Astrocyte of the cerebellum (primary cell): ENCODE measurements at regions not wholly inside any gene's neighbourhood (a gene's known extent, or its start where the extent isn't known, plus 50 kb on each side); places are given as distances from the start of the nearest gene placed in this dataset.

Experiments
- DNase-seq: peaks from one replicate; pipeline ENCODE4 v3.0.0-alpha.2; 2011; ENCODE audit warnings: low read depth
- H3K4me3 ChIP-seq: 2 replicates; pipeline ENCODE4 v1.5.1; 2011; ENCODE audit warnings: mild to moderate bottlenecking, low read depth, low read length, moderate library complexity
- in situ Hi-C: cut with HindIII; loops from 2 replicates; pipeline ENCODE4 v1.10.0; 2017; ENCODE audit warnings: low sequenced_read_pairs
- TF ChIP-seq, protein P1 (sequence below): IDR thresholded peaks from 2 replicates; pipeline ENCODE4 v1.5.1; 2012; ENCODE audit warnings: low read length, low read depth, moderate library complexity, mild to moderate bottlenecking; ENCODE audit errors: missing control alignments

DNA sequence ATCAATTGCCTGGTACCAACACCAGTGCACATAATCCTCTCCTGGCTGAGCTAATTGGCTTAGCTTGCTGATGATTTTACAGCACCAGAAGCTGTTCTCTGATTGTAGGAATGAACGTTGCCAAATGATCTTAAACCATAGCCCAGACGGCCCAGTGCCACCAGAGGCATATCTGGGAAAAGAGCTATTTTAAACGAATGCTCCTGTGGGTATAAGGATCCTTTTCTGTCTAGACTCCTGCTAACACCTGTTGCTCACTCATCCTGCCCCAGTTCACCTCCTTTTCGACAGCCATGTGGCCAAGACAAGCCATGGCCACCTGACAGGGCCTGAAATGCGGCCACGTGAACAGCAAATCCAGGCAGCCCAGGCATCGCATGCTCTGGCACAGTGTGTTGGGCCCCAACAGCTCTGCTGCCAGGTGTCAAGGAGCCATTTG lies 289.9 kb upstream of the SLC30A5 start:
- TF ChIP-seq, protein P1, sequence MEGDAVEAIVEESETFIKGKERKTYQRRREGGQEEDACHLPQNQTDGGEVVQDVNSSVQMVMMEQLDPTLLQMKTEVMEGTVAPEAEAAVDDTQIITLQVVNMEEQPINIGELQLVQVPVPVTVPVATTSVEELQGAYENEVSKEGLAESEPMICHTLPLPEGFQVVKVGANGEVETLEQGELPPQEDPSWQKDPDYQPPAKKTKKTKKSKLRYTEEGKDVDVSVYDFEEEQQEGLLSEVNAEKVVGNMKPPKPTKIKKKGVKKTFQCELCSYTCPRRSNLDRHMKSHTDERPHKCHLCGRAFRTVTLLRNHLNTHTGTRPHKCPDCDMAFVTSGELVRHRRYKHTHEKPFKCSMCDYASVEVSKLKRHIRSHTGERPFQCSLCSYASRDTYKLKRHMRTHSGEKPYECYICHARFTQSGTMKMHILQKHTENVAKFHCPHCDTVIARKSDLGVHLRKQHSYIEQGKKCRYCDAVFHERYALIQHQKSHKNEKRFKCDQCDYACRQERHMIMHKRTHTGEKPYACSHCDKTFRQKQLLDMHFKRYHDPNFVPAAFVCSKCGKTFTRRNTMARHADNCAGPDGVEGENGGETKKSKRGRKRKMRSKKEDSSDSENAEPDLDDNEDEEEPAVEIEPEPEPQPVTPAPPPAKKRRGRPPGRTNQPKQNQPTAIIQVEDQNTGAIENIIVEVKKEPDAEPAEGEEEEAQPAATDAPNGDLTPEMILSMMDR, result no peak
- in situ Hi-C loops, result no loop called here
- DNase-seq, result no peak
- no peak overlapping the region for H3K4me3 ChIP-seq

DNA sequence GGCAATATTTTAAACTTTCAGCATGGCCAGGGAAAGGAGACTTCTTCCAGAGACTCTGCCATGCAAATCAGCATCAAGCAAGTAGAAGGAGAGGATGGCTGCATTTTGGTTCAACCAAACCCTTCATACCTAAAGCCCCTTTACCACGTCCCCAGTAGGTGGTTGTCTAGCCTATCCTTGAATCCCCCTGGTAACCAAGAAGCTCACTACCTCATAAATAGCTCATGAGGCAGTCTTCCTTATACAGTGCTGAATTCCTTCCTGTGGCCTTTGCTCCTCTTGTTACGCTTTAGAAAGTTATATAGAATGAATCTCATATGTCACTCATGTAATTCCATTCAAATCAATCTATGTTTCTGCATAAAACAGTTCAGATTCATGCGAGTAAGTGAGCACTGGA lies 289.5 kb upstream of the SLC30A5 start:
- in situ Hi-C loops, result no loop called here
- TF ChIP-seq, protein P1, result no peak
- H3K4me3 ChIP-seq, result no peak overlapping the region
- DNase-seq, result no peak

DNA sequence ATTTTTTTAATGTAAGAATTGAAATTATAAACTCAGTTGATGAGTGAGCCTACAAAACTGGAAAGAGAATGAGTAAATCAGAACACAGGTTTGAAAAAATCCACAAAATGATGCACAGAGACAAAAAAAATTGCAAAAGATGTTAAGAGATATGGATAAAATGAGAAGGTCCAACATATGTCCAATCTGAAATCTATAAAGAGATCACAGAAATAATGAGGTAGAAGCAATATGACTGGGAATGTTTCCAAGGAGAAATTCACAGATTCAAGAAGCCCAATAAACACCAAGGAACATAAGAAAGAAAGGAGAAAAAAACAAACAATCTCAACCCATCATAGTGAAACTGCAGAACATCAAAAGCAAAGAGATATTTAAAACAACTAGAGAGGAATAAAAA lies 288.4 kb upstream of the SLC30A5 start:
- in situ Hi-C loops, result no loop called here
- no peak for DNase-seq
- H3K4me3 ChIP-seq, result no peak overlapping the region
- TF ChIP-seq, protein P1, result no peak

DNA sequence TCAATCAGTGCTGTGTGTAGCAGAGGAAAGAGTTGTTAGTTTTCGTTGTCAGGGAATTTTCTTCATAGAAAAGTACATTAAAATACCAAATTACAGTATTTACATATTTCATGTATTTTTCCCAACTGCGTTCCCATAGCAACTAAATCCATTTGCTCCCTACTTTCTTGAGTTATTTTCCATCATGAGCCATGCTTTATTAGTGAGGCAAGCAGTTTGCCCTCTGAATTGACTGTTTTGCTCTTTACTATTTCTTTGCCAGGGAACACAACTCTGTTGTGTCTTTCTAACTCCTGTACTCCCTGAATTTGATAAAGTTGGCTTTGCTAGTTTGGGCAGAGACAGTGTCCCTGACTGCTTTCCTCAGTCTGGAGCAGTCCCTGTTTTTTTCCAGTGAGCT lies 276.2 kb upstream of the SLC30A5 start:
- DNase-seq, result no peak
- H3K4me3 ChIP-seq, result no peak overlapping the region
- TF ChIP-seq, protein P1, result no peak
- in situ Hi-C loops, result no loop called here

DNA sequence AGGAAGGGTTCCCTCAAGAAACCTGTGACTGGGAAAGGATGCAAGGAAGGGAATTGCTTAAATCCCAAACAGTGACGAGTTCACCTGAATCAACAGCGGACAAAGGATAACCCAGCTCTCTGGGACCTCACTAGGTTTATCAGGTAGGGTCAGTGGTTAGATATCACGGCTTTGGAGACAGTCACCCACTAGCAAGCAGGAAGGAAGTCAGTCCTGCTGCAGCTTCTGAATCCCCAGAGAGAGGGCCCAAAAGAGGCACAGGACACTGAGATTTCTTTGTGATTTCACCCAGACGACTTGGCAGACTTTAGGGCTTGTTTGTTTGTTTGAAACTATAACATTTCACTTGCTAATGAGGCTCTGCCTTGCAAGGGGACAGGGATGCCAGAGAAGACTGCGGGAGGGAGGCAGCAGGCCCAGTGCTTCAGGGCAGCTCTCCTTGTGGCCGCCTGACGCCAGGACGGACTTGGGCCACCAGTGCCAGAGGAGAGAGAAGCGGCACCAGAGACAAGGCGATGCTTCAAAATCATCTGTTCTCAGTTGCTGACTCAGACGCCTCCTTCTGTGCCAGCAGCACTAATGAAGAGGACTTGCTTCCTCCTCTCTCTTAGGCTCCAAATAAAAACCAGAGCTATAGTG lies 275.6 kb upstream of the SLC30A5 start:
- DNase-seq, result no peak
- TF ChIP-seq, protein P1, result no peak
- H3K4me3 ChIP-seq, result no peak overlapping the region
- in situ Hi-C loops, result no loop called here

DNA sequence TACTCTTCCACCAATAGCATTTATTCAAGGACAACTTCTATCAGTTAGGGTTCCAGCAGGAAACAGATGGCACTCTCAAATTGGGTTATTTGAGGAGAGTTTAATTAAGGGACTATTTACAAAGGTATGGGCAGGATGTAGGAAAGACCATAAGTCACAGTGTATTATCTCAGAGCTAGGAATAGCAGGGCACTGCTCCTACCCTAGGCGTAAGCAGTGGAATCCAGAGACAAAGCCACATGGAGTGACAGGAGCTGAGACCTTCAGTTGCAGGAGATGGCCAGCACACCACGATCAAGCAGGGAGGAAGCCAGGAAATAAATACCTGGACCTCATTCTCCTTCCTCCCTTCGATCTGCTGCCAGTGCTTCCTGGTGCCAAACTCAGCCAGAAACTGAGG lies 274.9 kb upstream of the SLC30A5 start:
- H3K4me3 ChIP-seq, result no peak overlapping the region
- in situ Hi-C loops, result no loop called here
- DNase-seq, result no peak
- TF ChIP-seq, protein P1, result no peak
